ENCODE measurements at regions not wholly inside any gene's neighbourhood (a gene's known extent, or its start where the extent isn't known, plus 50 kb on each side); places are given as distances from the start of the nearest gene placed in this dataset.

DNA sequence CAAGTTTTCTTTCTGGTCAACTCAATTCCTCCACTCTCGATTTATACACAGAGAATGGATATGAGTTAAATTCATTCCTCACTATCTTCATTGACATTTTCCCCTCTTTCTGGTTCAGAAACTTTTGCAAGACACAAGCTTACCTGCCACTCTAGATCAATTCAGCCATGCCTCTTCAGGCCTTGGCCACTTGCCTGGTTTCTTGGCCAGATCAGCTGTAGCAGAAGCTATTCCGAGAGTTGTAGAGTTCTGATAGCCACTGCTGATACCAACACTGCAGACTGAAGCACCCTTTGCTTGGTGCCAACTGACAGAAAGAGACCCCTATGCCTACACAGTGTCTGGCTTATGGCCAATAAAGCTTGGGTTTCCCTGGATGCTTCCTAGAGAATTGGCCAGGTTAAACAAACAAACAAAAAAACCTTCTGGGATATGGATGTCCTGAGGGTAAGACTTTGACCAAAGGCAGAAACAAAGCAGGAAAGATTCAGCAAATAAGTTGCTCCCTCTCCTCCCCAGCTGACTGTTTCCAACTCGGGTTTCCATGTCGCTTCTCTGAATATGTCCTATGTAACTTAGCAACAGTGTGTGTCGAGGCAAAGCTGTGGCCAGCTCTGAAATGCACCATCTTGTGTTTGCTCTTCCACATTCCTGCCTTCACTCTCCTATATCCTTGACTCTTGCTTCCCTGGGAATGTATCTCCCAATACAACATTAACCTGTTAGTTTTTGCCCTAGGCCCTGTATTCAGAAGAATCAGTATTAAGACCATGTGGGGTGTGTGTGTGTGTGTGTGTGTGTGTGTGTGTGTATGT is 521.6 kb downstream of the EPHA3 start:
- no peak for TF ChIP-seq HNF4A (conservative IDR thresholded peaks at IDR 0.05)
- TF ChIP-seq GABPA (IDR thresholded peaks at IDR 0.05 in 1 of 2, conservative IDR thresholded peaks at IDR 0.05 in 1 of 2), result no peak
- TF ChIP-seq, protein P1, sequence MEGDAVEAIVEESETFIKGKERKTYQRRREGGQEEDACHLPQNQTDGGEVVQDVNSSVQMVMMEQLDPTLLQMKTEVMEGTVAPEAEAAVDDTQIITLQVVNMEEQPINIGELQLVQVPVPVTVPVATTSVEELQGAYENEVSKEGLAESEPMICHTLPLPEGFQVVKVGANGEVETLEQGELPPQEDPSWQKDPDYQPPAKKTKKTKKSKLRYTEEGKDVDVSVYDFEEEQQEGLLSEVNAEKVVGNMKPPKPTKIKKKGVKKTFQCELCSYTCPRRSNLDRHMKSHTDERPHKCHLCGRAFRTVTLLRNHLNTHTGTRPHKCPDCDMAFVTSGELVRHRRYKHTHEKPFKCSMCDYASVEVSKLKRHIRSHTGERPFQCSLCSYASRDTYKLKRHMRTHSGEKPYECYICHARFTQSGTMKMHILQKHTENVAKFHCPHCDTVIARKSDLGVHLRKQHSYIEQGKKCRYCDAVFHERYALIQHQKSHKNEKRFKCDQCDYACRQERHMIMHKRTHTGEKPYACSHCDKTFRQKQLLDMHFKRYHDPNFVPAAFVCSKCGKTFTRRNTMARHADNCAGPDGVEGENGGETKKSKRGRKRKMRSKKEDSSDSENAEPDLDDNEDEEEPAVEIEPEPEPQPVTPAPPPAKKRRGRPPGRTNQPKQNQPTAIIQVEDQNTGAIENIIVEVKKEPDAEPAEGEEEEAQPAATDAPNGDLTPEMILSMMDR (IDR thresholded peaks at IDR 0.05; ENCODE audit: low read depth, low read length, missing input control), result no peak
- TF ChIP-seq RXRA (IDR thresholded peaks at IDR 0.05), result no peak
- TF ChIP-seq RAD21 (IDR thresholded peaks at IDR 0.05), result no peak
- no peak for TF ChIP-seq TAF1 (conservative IDR thresholded peaks at IDR 0.05)
- no peak for TF ChIP-seq HNF4G (IDR thresholded peaks at IDR 0.05)
- no peak for TF ChIP-seq YY1 (IDR thresholded peaks at IDR 0.05)
- TF ChIP-seq SP1 (IDR thresholded peaks at IDR 0.05), result no peak
- TF ChIP-seq FOXA2 (IDR thresholded peaks at IDR 0.05), result no peak
- no peak for TF ChIP-seq NR2F2 (IDR thresholded peaks at IDR 0.05)
- no peak for TF ChIP-seq ATF3 (IDR thresholded peaks at IDR 0.05)
- no peak for TF ChIP-seq FOXA1 (IDR thresholded peaks at IDR 0.05)
- no peak for TF ChIP-seq MAX (IDR thresholded peaks at IDR 0.05)
- no peaks in the 10 kb centered on the region for H3K4me1 ChIP-seq (ENCODE audit: control insufficient read depth in 4 of 4, insufficient read depth in 4 of 4, low read length in 3 of 4)
- DNase-seq (ENCODE audit: low spot score), result no peak
- H3K9me3 ChIP-seq (ENCODE audit: control insufficient read depth in 4 of 4, low read length in 3 of 4), result no peaks in the 10 kb centered on the region
- H3K27ac ChIP-seq (ENCODE audit: low read depth in 1 of 2, low read length in 2 of 2), result no peak overlapping the region
- H3K9ac ChIP-seq (ENCODE audit: low read depth in 1 of 2, low read length in 2 of 2), result no peak overlapping the region
- H3K4me3 ChIP-seq (ENCODE audit: low read depth in 1 of 3, low read length in 3 of 3), result no peak overlapping the region
- H3K27me3 ChIP-seq (ENCODE audit: control insufficient read depth in 4 of 4, insufficient read depth in 4 of 4, low read length in 3 of 4), result no peaks in the 10 kb centered on the region
- H3K36me3 ChIP-seq (ENCODE audit: control insufficient read depth in 4 of 4, insufficient read depth in 3 of 4, low read depth in 1 of 4, low read length in 3 of 4), result no peaks in the 10 kb centered on the region
- 58% methylated on average over 5 of the region's 5 CpGs for WGBS

DNA sequence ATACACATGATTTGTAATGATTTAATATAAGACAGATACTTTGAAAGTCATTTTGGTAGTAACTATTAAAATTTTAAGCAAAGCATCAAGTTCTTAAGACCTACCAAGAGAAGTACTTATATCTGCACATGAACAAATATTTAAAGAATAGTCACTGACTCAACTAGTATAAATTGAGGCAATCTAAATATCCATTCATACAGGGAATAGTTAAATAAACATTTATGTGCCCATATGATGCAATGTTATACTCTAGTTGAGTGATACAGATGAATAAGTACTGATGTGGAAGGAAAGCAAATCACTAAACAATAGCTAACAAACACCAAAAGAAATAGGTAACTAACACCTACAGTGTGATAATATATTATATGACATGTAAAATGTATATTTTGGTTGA is 527.7 kb downstream of the EPHA3 start:
- no peak overlapping the region for H3K27ac ChIP-seq (ENCODE audit: low read depth in 1 of 2, low read length in 2 of 2)
- TF ChIP-seq SP1 (IDR thresholded peaks at IDR 0.05), result no peak
- no peak for TF ChIP-seq HNF4A (conservative IDR thresholded peaks at IDR 0.05)
- no peak for TF ChIP-seq FOXA2 (IDR thresholded peaks at IDR 0.05)
- TF ChIP-seq NR2F2 (IDR thresholded peaks at IDR 0.05), result no peak
- TF ChIP-seq, protein P2, sequence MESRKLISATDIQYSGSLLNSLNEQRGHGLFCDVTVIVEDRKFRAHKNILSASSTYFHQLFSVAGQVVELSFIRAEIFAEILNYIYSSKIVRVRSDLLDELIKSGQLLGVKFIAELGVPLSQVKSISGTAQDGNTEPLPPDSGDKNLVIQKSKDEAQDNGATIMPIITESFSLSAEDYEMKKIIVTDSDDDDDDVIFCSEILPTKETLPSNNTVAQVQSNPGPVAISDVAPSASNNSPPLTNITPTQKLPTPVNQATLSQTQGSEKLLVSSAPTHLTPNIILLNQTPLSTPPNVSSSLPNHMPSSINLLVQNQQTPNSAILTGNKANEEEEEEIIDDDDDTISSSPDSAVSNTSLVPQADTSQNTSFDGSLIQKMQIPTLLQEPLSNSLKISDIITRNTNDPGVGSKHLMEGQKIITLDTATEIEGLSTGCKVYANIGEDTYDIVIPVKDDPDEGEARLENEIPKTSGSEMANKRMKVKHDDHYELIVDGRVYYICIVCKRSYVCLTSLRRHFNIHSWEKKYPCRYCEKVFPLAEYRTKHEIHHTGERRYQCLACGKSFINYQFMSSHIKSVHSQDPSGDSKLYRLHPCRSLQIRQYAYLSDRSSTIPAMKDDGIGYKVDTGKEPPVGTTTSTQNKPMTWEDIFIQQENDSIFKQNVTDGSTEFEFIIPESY (IDR thresholded peaks at IDR 0.05), result no peak
- TF ChIP-seq REST (IDR thresholded peaks at IDR 0.05), result no peak
- no peak for TF ChIP-seq JUND (IDR thresholded peaks at IDR 0.05)
- TF ChIP-seq HNF4G (IDR thresholded peaks at IDR 0.05), result no peak
- TF ChIP-seq GABPA (IDR thresholded peaks at IDR 0.05 in 1 of 2, conservative IDR thresholded peaks at IDR 0.05 in 1 of 2), result no peak
- no peak for TF ChIP-seq RAD21 (IDR thresholded peaks at IDR 0.05)
- no peak for TF ChIP-seq MAX (IDR thresholded peaks at IDR 0.05)
- no peak for TF ChIP-seq EGR1 (IDR thresholded peaks at IDR 0.05; ENCODE audit: low read depth in 2 of 2)
- TF ChIP-seq TAF1 (conservative IDR thresholded peaks at IDR 0.05), result no peak
- TF ChIP-seq, protein P1 (IDR thresholded peaks at IDR 0.05; ENCODE audit: low read depth, low read length, missing input control), result no peak
- TF ChIP-seq FOXA1 (IDR thresholded peaks at IDR 0.05), result no peak
- H3K4me1 ChIP-seq (ENCODE audit: control insufficient read depth in 4 of 4, insufficient read depth in 4 of 4, low read length in 3 of 4), result no peaks in the 10 kb centered on the region
- H3K36me3 ChIP-seq (ENCODE audit: control insufficient read depth in 4 of 4, insufficient read depth in 3 of 4, low read depth in 1 of 4, low read length in 3 of 4), result no peaks in the 10 kb centered on the region
- H3K9me3 ChIP-seq (ENCODE audit: control insufficient read depth in 4 of 4, low read length in 3 of 4), result no peaks in the 10 kb centered on the region
- no peaks in the 10 kb centered on the region for H3K27me3 ChIP-seq (ENCODE audit: control insufficient read depth in 4 of 4, insufficient read depth in 4 of 4, low read length in 3 of 4)
- H3K4me3 ChIP-seq (ENCODE audit: low read depth in 1 of 3, low read length in 3 of 3), result no peak overlapping the region
- H3K9ac ChIP-seq (ENCODE audit: low read depth in 1 of 2, low read length in 2 of 2), result no peak overlapping the region
- no peak for DNase-seq (ENCODE audit: low spot score)
